AG04450 (cell line): ENCODE measurements at regions not wholly inside any gene's neighbourhood (a gene's known extent, or its start where the extent isn't known, plus 50 kb on each side); places are given as distances from the start of the nearest gene placed in this dataset.

ENCODE experiments used
- CTCF ChIA-PET: fragments of 300-600, 350-600 bp; formaldehyde crosslinking; extraction: SDS; loops from one replicate; lab custom pipeline; 2022; ENCODE audit warnings: antibody characterized with exemption, inconsistent platforms; lab: Charles Lee
- POLR2A ChIA-PET: fragments of 350-600 bp; formaldehyde crosslinking; extraction: SDS; loops from one replicate; lab custom pipeline; 2021; ENCODE audit warnings: antibody characterized with exemption, inconsistent platforms; lab: Yijun Ruan, JAX
- DNase-seq: peaks from one replicate; pipeline ENCODE4 v3.0.0-alpha.2; 2011; ENCODE audit warnings: low read depth, low spot score
- H3K27ac ChIP-seq: one replicate; pipeline ENCODE4 v1.5.1; 2012; ENCODE audit warnings: low read depth, low read length, control low read depth
- H3K27me3 ChIP-seq: one replicate; pipeline ENCODE4 v1.6.0; 2012; ENCODE audit warnings: low read length; ENCODE audit not compliant: control insufficient read depth, insufficient read depth
- H3K4me3 ChIP-seq: 2 replicates; pipeline ENCODE4 v1.5.1; 2011; ENCODE audit warnings: mild to moderate bottlenecking, low read depth, low read length, control low read depth
- H3K9me3 ChIP-seq: 2 replicates; pipeline ENCODE4 v1.5.1; 2012; ENCODE audit warnings: low read length; ENCODE audit not compliant: control insufficient read depth, insufficient read depth
- CTCF ChIP-seq: IDR thresholded peaks from 2 replicates; pipeline ENCODE4 v1.5.1; 2011; ENCODE audit warnings: low read depth, low read length, control low read depth, inconsistent platforms

GRCh38 chr2:146209842-146210275 lies 1635.0 kb upstream of the ACVR2A start:
- no peak overlapping the region for H3K27ac ChIP-seq
- POLR2A ChIA-PET: no interaction called here
- H3K27me3 ChIP-seq: no peaks in the 10 kb centered on the region
- H3K4me3 ChIP-seq: no peak overlapping the region
- no peak for TF ChIP-seq CTCF
- H3K9me3 ChIP-seq: no peaks in the 10 kb centered on the region
- no peak for DNase-seq
- CTCF ChIA-PET: no interaction called here

GRCh38 chr2:146207901-146208300 lies 1636.9 kb upstream of the ACVR2A start:
- no peak for TF ChIP-seq CTCF
- H3K4me3 ChIP-seq: no peak overlapping the region
- DNase-seq: no peak
- ChIA-PET CTCF (no interaction called here), POLR2A (no interaction called here)
- no peaks in the 10 kb centered on the region for H3K27me3 ChIP-seq
- H3K9me3 ChIP-seq: no peaks in the 10 kb centered on the region
- H3K27ac ChIP-seq: no peak overlapping the region

- ChIA-PET POLR2A (no interaction called here), CTCF (no interaction called here)
- no peak overlapping the region for H3K27ac ChIP-seq
- H3K9me3 ChIP-seq: no peaks in the 10 kb centered on the region
- DNase-seq: no peak
- H3K27me3 ChIP-seq: no peaks in the 10 kb centered on the region
- no peak overlapping the region for H3K4me3 ChIP-seq
- no peak for TF ChIP-seq CTCF
These were observed 1637.4 kb upstream of the ACVR2A start for GRCh38 chr2:146207417-146207816.

- CTCF ChIA-PET: no interaction called here
- POLR2A ChIA-PET: no interaction called here
- no peak for TF ChIP-seq CTCF
- no peak for DNase-seq
- Histone ChIP-seq H3K27me3 (no peaks in the 10 kb centered on the region), H3K9me3 (no peaks in the 10 kb centered on the region), H3K4me3 (no peak overlapping the region), H3K27ac (no peak overlapping the region)
These were observed 1641.7 kb upstream of the ACVR2A start for GRCh38 chr2:146203064-146203624.

GRCh38 chr2:146193619-146194018 lies 1651.2 kb upstream of the ACVR2A start:
- no peak overlapping the region for H3K4me3 ChIP-seq
- no peak overlapping the region for H3K27ac ChIP-seq
- no peak for TF ChIP-seq CTCF
- CTCF ChIA-PET: no interaction called here
- POLR2A ChIA-PET: no interaction called here
- no peaks in the 10 kb centered on the region for H3K27me3 ChIP-seq
- DNase-seq: no peak
- no peaks in the 10 kb centered on the region for H3K9me3 ChIP-seq
